Loucy (cell line): ENCODE measurements at regions not wholly inside any gene's neighbourhood (a gene's known extent, or its start where the extent isn't known, plus 50 kb on each side); places are given as distances from the start of the nearest gene placed in this dataset.
"Not testable (repeated sequence)": the region's sequence is repeated elsewhere in the genome, so short reads cannot be mapped to it uniquely, and the experiment has no call there.

ENCODE experiments used
- H2AFZ ChIP-seq: fragments of 200-600 bp; sonication (generic); 2 replicates; pipeline ENCODE4 v1.6.0; 2016; ENCODE audit warnings: antibody characterized with exemption, mild to moderate bottlenecking, low read length, moderate library complexity
- H3F3A ChIP-seq: fragments of 200-600 bp; 2 replicates; pipeline ENCODE4 v1.6.0; 2016; ENCODE audit warnings: antibody characterized with exemption, low read depth, mild to moderate bottlenecking
- H3K27me3 ChIP-seq: fragments of 200-600 bp; sonication (generic); 2 replicates; pipeline ENCODE4 v1.6.1; 2014; ENCODE audit warnings: low read length, mild to moderate bottlenecking; ENCODE audit not compliant: insufficient read depth, poor library complexity, severe bottlenecking
- H3K36me3 ChIP-seq: fragments of 200-600 bp; sonication (generic); 2 replicates; pipeline ENCODE4 v1.6.1; 2016; ENCODE audit warnings: low read length; ENCODE audit not compliant: insufficient read depth
- H3K4me1 ChIP-seq: fragments of 200-600 bp; sonication (generic); 2 replicates; pipeline ENCODE4 v1.5.1; 2014; ENCODE audit warnings: low read length, mild to moderate bottlenecking; ENCODE audit not compliant: insufficient read depth, poor library complexity, severe bottlenecking
- H3K4me2 ChIP-seq: fragments of 200-600 bp; sonication (generic); 2 replicates; pipeline ENCODE4 v1.6.0; 2014; ENCODE audit warnings: antibody characterized with exemption, low read length, low read depth, mild to moderate bottlenecking; ENCODE audit not compliant: poor library complexity, severe bottlenecking
- H3K4me3 ChIP-seq: fragments of 200-600 bp; sonication (generic); 2 replicates; pipeline ENCODE4 v1.5.1; 2014; ENCODE audit warnings: low read length, mild to moderate bottlenecking, mixed read lengths; ENCODE audit not compliant: poor library complexity, severe bottlenecking
- H3K79me2 ChIP-seq: fragments of 200-600 bp; sonication (generic); 2 replicates; pipeline ENCODE4 v1.6.1; 2014; ENCODE audit warnings: low read length; ENCODE audit not compliant: insufficient read depth
- H3K9ac ChIP-seq: fragments of 200-600 bp; sonication (generic); 2 replicates; pipeline ENCODE4 v1.6.0; 2014; ENCODE audit warnings: mild to moderate bottlenecking, low read depth, low read length, moderate library complexity; ENCODE audit not compliant: poor library complexity, severe bottlenecking
- H3K9me2 ChIP-seq: fragments of 200-600 bp; sonication (generic); replicated peaks from 2 replicates; pipeline ENCODE4 v1.6.1; 2016; ENCODE audit warnings: low read depth, low read length, mixed read lengths
- H3K9me3 ChIP-seq: fragments of 200-600 bp; sonication (generic); 2 replicates; pipeline ENCODE4 v1.6.1; 2014; ENCODE audit warnings: mild to moderate bottlenecking, antibody characterized with exemption, low read length, low read depth; ENCODE audit not compliant: insufficient read depth
- H4K20me1 ChIP-seq: fragments of 200-600 bp; sonication (generic); 2 replicates; pipeline ENCODE4 v1.6.0; 2014; ENCODE audit warnings: antibody characterized with exemption, low read length, mild to moderate bottlenecking; ENCODE audit not compliant: insufficient read depth, poor library complexity, severe bottlenecking
- EZH2phosphoT487 ChIP-seq: fragments of 200-600 bp; IDR thresholded peaks from 2 replicates; pipeline ENCODE4 v1.6.1; 2018; ENCODE audit warnings: antibody characterized with exemption, mild to moderate bottlenecking, moderate library complexity, borderline replicate concordance
- TF ChIP-seq, protein P1 (sequence below): fragments of 200-600 bp; sonication (generic); conservative IDR thresholded peaks from 2 replicates; pipeline ENCODE4 v1.5.1; 2014; ENCODE audit warnings: mild to moderate bottlenecking, antibody characterized with exemption, low read length

DNA sequence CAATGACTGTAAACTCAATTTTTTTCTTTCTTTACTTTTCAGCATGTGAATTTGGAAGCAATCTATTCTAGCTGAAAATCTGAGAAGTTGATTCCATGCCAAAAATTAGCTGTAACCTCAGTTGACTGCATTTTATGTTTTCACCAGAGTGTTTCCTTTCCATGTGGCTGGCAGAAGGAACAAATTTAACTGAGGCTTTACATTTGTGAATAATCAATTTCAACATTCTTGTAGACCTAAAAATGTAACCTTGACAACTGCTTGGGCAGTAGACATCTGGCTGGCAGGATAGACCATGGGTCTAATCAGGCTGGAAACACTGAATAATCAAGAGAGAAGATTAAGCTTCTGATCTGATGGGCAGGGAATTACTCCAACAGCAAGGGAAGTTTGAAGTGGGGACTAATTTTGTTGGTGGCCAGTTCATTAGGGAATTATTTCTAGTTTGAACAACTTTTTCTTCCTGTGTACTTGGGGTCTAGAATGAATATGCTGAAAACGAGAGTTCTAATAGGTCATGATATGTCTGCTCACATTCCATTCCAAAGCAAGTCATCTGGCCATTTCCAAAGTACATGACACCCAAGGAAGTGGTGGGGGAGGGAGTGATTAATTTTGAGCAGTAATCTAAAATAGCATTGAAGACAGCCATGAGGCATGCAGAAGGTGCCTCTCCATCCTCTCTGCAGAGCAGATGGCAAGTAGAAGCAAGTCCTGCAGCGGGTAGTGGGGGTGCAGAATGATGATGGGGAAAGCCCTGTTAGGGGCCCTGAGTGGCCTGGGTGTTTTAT lies 68.2 kb downstream of the ATP23 start:
- H4K20me1 ChIP-seq: no peaks in the 10 kb centered on the region
- TF ChIP-seq, protein P1, sequence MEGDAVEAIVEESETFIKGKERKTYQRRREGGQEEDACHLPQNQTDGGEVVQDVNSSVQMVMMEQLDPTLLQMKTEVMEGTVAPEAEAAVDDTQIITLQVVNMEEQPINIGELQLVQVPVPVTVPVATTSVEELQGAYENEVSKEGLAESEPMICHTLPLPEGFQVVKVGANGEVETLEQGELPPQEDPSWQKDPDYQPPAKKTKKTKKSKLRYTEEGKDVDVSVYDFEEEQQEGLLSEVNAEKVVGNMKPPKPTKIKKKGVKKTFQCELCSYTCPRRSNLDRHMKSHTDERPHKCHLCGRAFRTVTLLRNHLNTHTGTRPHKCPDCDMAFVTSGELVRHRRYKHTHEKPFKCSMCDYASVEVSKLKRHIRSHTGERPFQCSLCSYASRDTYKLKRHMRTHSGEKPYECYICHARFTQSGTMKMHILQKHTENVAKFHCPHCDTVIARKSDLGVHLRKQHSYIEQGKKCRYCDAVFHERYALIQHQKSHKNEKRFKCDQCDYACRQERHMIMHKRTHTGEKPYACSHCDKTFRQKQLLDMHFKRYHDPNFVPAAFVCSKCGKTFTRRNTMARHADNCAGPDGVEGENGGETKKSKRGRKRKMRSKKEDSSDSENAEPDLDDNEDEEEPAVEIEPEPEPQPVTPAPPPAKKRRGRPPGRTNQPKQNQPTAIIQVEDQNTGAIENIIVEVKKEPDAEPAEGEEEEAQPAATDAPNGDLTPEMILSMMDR: no peak
- no peak for TF ChIP-seq EZH2phosphoT487
- no peak overlapping the region for H3K9ac ChIP-seq
- peaks cover 5% of the 10 kb centered on the region for H3K4me1 ChIP-seq
- no peaks in the 10 kb centered on the region for H3K79me2 ChIP-seq
- no peak overlapping the region for H2AFZ ChIP-seq
- H3K36me3 ChIP-seq: no peaks in the 10 kb centered on the region
- no peak overlapping the region for H3K4me2 ChIP-seq
- no peaks in the 10 kb centered on the region for H3K27me3 ChIP-seq
- H3K9me3 ChIP-seq: no peaks in the 10 kb centered on the region
- H3K9me2 ChIP-seq: no peaks in the 10 kb centered on the region
- H3K4me3 ChIP-seq: no peak overlapping the region
- H3F3A ChIP-seq: no peaks in the 10 kb centered on the region

DNA sequence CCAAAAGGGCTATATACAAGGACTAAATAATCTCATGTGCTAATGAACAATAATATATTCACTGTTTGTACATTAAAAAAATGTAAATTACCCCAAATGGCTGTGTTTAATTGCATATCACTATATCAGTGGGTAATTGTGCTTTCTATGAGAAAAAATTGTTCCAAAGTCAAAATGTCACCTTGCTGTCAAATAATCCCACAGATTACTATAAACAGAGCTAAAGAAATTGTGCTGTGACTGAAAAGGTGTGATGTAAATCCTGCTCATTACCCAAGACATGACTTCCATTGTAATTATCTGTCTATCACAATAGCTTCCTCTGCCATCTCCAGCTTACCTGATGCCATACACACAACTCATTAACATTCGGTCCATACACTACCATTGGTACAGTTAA lies 70.3 kb downstream of the ATP23 start:
- no peak overlapping the region for H2AFZ ChIP-seq
- H3K9me2 ChIP-seq: no peaks in the 10 kb centered on the region
- H4K20me1 ChIP-seq: no peaks in the 10 kb centered on the region
- no peak for TF ChIP-seq EZH2phosphoT487
- TF ChIP-seq, protein P1: no peak
- H3K9ac ChIP-seq: no peak overlapping the region
- peaks cover 5% of the 10 kb centered on the region for H3K4me1 ChIP-seq
- no peaks in the 10 kb centered on the region for H3K36me3 ChIP-seq
- H3K9me3 ChIP-seq: no peaks in the 10 kb centered on the region
- H3F3A ChIP-seq: no peaks in the 10 kb centered on the region
- no peak overlapping the region for H3K4me2 ChIP-seq
- H3K4me3 ChIP-seq: no peak overlapping the region
- no peaks in the 10 kb centered on the region for H3K27me3 ChIP-seq
- H3K79me2 ChIP-seq: no peaks in the 10 kb centered on the region

DNA sequence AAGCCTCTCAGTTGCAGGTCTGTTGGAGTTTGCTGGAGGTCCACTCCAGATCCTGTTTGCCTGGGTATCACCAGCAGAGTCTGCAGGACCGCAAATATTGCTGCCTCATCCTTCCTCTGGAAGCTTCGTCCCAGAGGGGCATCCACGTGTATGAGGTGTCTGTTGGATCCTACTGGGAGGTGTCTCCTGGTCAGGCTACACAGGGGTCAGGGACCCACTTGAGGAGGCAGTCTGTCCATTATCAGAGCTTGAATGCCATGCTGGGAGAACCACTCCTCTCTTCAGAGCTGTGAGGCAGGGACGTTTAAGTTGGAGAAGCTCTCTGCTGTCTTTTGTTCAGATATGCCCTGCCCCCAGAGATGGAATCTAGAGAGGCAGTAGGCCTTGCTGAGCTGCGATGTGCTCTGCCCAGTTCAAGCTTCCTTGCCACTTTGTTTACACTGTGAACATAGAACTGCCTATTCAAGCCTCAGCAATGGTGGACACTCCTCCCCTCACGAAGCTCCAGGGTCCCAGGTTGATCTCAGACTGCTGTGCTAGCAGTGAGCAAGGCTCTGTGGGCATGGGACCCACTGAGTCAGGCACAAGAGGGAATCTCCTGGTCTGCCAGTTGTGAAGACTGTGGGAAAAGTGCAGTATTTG lies 81.1 kb downstream of the ATP23 start:
- not testable (repeated sequence) for H3K4me1 ChIP-seq, H3F3A ChIP-seq, H3K27me3 ChIP-seq, H3K79me2 ChIP-seq, H3K4me3 ChIP-seq, H3K9me2 ChIP-seq, H4K20me1 ChIP-seq, H3K9ac ChIP-seq, H3K9me3 ChIP-seq, H2AFZ ChIP-seq, H3K4me2 ChIP-seq, H3K36me3 ChIP-seq
